ENCODE measurements at regions not wholly inside any gene's neighbourhood (a gene's known extent, or its start where the extent isn't known, plus 50 kb on each side); places are given as distances from the start of the nearest gene placed in this dataset.
"Not testable (repeated sequence)": the region's sequence is repeated elsewhere in the genome, so short reads cannot be mapped to it uniquely, and the experiment has no call there.

- DNase-seq (ENCODE audit: low read depth in 4 of 4, low spot score in 3 of 4): peak in 1 of 4 donors; percentile 65
Measured at GRCh38 chr1:234907940-234908405, 220.7 kb downstream of the TOMM20 start.

GRCh38 chr1:234907208-234907939 is 221.3 kb downstream of the TOMM20 start:
- DNase-seq (ENCODE audit: low read depth in 4 of 4, low spot score in 3 of 4): no peak

GRCh38 chr1:234906654-234907053 is 222.0 kb downstream of the TOMM20 start:
- DNase-seq (ENCODE audit: low read depth in 4 of 4, low spot score in 3 of 4): no peak

GRCh38 chr1:234902774-234903547 is 225.7 kb downstream of the TOMM20 start:
- no peak for DNase-seq (ENCODE audit: low read depth in 4 of 4, low spot score in 3 of 4)

- DNase-seq (ENCODE audit: low read depth in 4 of 4, low spot score in 3 of 4): no peak
Measured at GRCh38 chr1:234901491-234902049, 227.1 kb downstream of the TOMM20 start.

GRCh38 chr1:234900595-234900994 is 228.0 kb downstream of the TOMM20 start:
- DNase-seq (ENCODE audit: low read depth in 4 of 4, low spot score in 3 of 4): no peak

GRCh38 chr1:234899730-234900072 is 228.9 kb downstream of the TOMM20 start:
- DNase-seq (ENCODE audit: low read depth in 4 of 4, low spot score in 3 of 4): no peak

- DNase-seq (ENCODE audit: low read depth in 4 of 4, low spot score in 3 of 4): no peak
Measured at GRCh38 chr1:234899041-234899729, 229.5 kb downstream of the TOMM20 start.

- DNase-seq (ENCODE audit: low read depth in 4 of 4, low spot score in 3 of 4): no peak
Measured at GRCh38 chr1:234898455-234899033, 230.1 kb downstream of the TOMM20 start.

- no peak for DNase-seq (ENCODE audit: low read depth in 4 of 4, low spot score in 3 of 4)
Measured at GRCh38 chr1:234897754-234898454, 230.7 kb downstream of the TOMM20 start.

GRCh38 chr1:234897390-234897749 is 231.3 kb downstream of the TOMM20 start:
- DNase-seq (ENCODE audit: low read depth in 4 of 4, low spot score in 3 of 4): no peak

- no peak for DNase-seq (ENCODE audit: low read depth in 4 of 4, low spot score in 3 of 4)
Measured at GRCh38 chr1:234896477-234897389, 231.9 kb downstream of the TOMM20 start.

GRCh38 chr1:234893725-234894630 is 234.7 kb downstream of the TOMM20 start:
- DNase-seq (ENCODE audit: low read depth in 4 of 4, low spot score in 3 of 4): no peak

GRCh38 chr1:234893359-234893724 is 235.3 kb downstream of the TOMM20 start:
- DNase-seq (ENCODE audit: low read depth in 4 of 4, low spot score in 3 of 4): no peak

- no peak for DNase-seq (ENCODE audit: low read depth in 4 of 4, low spot score in 3 of 4)
Measured at GRCh38 chr1:234892642-234893041, 236.0 kb downstream of the TOMM20 start.

GRCh38 chr1:234891427-234891826 is 237.2 kb downstream of the TOMM20 start:
- no peak for DNase-seq (ENCODE audit: low read depth in 4 of 4, low spot score in 3 of 4)

GRCh38 chr1:234889643-234890042 is 239.0 kb downstream of the TOMM20 start:
- DNase-seq (ENCODE audit: low read depth in 4 of 4, low spot score in 3 of 4): no peak

GRCh38 chr1:234888247-234888646 is 240.4 kb downstream of the TOMM20 start:
- DNase-seq (ENCODE audit: low read depth in 4 of 4, low spot score in 3 of 4): not testable (repeated sequence)
